Smooth muscle cell of the brain vasculature (primary cell): ENCODE measurements at regions not wholly inside any gene's neighbourhood (a gene's known extent, or its start where the extent isn't known, plus 50 kb on each side); places are given as distances from the start of the nearest gene placed in this dataset.

Source experiments
- DNase-seq: peaks from one replicate; pipeline ENCODE4 v3.0.0-alpha.2; 2012; ENCODE audit warnings: low read depth, low spot score

DNA sequence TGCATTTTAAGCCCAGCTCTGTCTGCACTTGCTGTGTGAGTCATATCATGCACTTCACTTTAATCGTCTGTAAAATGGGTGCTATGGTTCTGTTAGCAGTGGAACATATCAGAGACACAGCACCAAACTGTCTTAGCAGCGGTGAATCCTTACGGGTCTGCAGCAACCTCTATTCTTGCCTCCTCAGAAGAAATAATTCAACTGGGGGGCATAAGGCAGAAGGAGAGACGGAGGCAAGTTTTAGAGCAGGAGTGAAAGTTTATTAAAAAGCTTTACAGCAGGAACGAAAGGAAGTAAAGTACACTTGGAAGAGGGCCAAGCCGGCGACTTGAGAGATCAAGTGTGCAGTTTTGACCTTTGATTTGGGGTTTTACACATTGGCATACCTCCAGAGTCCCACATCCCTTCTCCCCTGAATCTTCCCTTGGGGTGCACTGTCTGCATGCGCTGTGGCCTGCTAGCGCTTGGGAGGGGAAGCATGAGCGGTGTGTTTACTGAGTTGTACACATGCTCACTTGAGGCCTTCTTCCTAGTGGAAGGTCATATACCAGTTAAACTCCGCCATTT, 109.8 kb downstream of the DDX1 start:
- no peak for DNase-seq

- DNase-seq: no peak
Observed at GRCh38 chr2:15701991-15702390, 110.3 kb downstream of the DDX1 start.

- no peak for DNase-seq
Observed at GRCh38 chr2:15702452-15702851, 110.8 kb downstream of the DDX1 start.

DNA sequence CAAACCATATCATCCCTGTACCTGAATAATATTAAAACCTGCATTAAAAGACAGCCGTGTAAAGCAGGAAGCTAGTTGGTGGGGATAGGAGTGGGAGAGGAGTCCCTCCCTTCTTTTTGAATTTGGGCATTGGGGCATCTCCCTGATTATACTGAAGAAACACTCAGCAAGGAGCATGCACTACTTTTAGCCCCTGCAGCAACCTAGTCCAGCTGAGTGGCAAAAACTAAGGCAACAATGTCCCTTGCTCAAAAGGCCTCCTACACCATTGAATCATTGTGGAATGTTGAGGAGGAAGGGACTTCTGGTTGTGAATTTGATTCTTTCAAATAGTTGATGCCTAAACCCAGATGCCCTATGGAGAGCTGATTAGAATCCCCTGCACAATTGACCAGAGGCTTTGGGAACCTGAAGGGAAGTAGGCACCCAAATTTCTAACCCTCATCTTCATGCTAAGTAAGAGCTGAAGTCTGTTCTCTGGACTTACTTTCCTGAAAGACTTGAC, 111.7 kb downstream of the DDX1 start:
- DNase-seq: no peak

DNA sequence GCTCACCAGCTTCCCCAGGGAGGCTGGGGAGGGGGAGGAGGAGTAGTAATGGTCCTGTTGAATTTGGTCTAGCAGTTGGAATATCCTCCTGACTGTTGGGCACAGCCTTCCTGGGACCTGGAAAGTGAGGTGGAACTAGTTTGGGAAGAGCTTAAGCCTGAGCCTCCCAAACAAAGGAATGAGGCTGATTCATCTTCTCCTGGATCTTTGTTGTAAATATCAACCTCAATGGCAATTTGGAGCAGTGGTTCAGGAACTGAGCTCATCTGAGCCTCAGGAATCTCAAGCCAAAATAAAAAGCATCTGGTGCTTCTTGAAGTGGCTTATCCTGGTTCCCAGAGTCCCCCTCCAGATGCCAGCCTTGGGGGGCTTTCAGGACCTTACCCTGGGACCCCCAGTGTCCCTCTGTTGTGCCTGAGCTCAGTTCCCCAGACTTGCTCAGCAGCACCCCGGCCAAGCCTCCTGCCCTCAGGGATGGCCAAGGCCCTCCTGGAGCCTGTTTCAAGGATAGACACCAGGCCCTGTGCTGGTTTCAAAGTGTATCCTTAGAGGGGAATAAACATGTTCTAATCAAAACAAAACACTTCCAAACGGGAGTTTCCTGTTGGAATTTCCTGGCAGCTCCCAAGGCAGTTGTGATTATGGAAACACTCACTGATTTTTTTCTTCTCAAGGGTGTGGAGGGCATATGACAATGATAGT, 112.6 kb downstream of the DDX1 start:
- no peak for DNase-seq

DNA sequence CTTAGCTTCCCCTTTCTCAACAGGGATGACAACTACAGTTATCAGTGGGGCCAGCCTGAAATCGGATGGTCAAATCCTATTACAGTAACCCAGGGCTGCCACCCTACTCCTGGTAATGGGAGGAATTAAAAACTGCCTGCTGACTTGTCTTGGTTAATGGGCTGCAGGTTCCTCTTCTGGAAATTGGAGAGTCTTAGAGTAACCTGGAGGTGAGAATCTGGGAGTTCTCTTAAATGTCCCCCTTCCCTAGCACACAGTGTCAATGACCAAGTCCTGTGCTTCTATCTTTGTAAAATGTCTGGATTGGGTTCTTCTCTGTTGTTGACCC, 113.1 kb downstream of the DDX1 start:
- DNase-seq: no peak

GRCh38 chr2:15705310-15705709, 113.6 kb downstream of the DDX1 start:
- DNase-seq: no peak

- DNase-seq: no peak
Observed at GRCh38 chr2:15705839-15706386, 114.2 kb downstream of the DDX1 start.

- no peak for DNase-seq
Observed at GRCh38 chr2:15706424-15706823, 114.8 kb downstream of the DDX1 start.

- no peak for DNase-seq
Observed at GRCh38 chr2:15706986-15707632, 115.4 kb downstream of the DDX1 start.

DNA sequence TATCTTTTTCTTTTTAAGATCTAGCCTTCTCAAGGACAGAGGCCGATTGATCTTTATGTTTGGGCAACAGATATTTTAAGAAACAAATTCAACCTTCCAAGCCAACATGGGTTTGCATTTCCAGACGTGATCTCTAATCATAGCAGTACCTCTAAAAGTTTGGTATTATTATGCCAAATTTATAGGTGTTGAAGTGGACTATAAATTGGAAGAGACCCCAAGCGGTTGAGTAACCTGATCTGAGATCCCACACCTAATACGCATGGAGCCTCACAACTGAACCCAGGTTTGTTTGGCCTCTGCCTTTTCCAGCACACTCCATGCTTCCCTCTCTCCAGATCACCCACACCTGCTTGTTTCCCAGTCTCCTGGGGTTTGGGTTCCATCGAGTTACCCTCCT, 116.5 kb downstream of the DDX1 start:
- DNase-seq: no peak

DNA sequence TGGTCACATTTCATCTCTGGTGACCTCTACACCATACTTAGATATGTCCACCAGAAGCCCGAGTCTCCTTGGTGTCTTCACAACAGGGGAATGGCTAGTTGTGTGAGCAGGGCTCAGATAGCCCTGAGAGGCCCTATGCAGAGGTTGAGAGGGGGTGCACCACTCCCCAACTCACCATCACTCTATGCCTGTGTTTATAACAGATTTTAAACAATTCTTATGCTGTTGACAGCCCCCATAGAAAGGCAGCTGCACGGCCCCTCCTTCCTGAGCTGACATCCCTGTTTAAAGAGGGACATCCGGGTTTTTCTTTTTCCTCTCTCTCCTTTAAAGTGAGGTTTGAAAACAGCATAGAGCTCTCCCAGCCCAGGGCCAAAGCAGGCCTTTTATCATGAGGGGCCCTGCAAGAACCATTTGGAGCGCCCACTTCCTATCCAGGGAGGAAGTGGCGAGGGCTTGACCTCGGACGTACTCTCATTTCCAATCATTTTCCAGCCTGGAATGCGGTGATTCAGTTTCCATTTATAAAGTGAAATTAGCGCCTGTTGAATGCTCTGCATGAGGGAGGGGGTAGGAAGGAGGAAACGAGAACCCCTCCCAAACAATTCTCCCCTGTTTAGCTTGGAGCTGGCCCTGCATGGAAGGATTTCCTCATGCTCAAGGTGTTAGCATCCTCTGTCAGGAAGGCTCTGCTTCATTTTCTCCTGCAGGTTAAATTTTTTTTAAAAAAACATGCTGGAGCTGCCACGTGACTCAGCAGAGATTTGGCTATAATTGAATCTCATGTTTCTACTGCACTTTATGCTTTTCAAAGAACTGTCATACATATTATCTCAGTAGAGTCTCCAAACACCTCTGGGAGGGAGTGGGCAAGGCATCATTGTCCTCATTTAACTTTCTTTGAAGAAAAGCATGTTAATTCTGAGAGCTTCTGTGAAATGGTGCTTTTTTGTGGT, 117.5 kb downstream of the DDX1 start:
- no peak for DNase-seq

DNA sequence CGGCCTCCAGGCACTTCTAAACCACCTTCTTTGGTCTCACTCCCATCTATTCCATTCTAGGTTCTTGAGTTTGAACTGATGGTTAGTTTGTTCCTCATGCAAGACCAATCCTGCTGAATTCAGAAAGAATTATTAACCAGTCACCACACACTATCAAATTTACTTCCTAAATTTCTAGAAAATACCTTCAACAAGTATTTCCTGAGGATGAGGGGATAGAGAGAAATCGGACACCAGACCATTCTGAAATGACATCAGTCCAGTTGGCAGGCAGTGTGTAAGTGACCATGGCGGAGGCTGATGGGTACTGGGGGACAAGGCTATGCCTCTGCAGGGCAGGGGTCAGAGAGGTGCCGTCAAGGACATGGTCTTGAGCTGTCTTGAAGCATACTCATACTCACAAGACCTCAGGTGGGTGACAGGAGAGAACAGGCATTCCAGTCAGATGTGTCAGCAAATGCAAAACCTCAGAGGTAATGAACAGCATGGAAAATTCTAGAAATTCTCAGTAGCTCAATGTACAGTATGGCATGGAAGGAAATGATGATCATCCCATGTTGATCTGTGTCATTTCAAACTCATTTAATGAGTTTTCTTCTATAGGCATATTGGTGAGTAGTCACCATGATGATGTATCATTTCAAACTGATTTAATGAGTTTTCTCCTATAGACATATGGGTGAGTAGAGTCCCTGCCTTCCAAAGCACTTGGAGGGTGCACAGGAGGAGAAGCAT, 119.6 kb downstream of the DDX1 start:
- DNase-seq: no peak

DNA sequence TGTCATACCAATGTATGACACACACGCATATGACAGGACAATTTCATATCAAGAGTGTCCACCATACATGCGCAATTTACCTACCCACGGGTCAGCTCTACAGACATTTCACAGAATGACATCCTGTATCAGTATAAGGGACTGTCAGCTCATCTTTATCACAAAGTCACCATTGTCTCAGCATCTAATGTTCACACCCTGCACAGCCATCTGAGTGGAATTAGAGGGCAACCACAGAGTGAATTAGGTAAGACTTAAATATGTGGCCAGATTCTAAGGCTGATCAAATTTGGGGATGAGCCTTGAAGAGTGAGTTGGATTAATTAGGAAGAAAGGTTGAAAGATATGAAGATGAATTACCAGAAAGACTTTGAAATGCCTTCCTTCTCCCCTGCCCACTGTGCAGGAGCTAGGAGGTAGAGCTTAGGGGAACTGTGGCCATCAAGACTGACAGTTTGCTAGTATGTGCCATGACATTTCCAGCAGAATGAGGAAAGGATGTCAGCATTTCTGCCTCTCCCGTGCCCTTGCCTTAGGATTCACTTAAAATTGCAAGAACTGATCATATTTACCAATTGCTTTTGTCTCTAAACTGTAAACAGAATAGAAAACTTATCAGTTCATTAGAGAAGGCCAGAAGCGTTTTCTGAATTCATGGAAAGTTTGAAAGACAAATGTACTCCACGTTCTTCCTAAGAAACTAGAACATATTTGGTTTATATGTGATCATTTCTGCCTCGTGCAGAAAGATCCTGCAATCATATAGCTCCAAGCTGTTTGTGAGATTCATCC, 121.1 kb downstream of the DDX1 start:
- DNase-seq: no peak

GRCh38 chr2:15713475-15713874, 121.8 kb downstream of the DDX1 start:
- no peak for DNase-seq

DNA sequence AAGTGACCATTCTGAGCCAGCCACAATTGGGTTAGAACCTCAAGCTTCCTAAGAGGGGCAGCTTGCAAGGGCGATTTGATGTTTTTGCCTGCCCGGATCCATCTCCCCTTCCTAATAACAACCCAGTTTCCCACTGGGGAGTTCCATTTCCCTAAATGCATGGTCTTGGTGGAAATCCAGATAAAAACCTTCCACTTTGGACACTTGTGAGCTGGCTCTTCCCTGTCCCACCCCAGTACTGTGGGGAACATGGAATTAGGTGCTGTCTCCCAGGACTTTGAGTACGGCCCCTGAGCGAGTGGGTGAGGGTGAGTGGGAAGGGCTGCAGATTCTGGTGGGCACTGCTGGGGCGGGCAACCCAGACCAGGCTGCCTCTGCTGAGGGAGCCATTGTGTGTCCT, 122.3 kb downstream of the DDX1 start:
- no peak for DNase-seq

DNA sequence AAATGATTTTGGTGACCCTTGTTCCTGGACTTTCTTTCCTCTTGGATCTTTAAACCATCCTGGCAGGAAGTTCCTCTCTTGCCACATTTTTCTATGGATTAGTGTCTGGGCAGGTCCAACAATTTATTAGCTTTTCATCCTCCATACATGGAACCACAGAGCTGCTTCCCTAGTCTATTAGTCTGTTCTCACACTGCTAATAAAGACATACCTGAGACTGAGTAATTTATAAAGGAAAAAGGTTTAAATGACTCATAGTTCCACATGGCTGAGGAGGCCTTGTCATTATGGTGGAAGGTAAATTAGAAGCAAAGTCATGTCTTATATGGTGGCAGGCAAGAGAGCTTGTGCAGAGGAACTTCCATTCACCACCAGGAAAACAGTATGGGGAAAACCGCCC, 122.9 kb downstream of the DDX1 start:
- no peak for DNase-seq

GRCh38 chr2:15715596-15715995, 123.9 kb downstream of the DDX1 start:
- no peak for DNase-seq

- no peak for DNase-seq
Observed at GRCh38 chr2:15718103-15718943, 126.7 kb downstream of the DDX1 start.
